HG03460 (cell line): ENCODE measurements at regions not wholly inside any gene's neighbourhood (a gene's known extent, or its start where the extent isn't known, plus 50 kb on each side); places are given as distances from the start of the nearest gene placed in this dataset.
"Not testable (repeated sequence)": the region's sequence is repeated elsewhere in the genome, so short reads cannot be mapped to it uniquely, and the experiment has no call there.

Experiments
- ATAC-seq: cut with Tn5 transposase; IDR thresholded peaks from one replicate; pipeline ENCODE4 v1.9.1; 2021; ENCODE audit not compliant: unreplicated experiment

GRCh38 chr21:26331205-26331980 lies 160.8 kb upstream of the APP start:
- ATAC-seq = no peak

GRCh38 chr21:26320596-26320995 lies 150.0 kb upstream of the APP start:
- no peak for ATAC-seq

GRCh38 chr21:26307640-26308039 lies 137.1 kb upstream of the APP start:
- ATAC-seq = no peak

- no peak for ATAC-seq
Observed at GRCh38 chr21:26297851-26298250, 127.3 kb upstream of the APP start.

GRCh38 chr21:26293141-26293946 lies 122.8 kb upstream of the APP start:
- ATAC-seq = no peak

- no peak for ATAC-seq
Observed at GRCh38 chr21:26288026-26288425, 117.5 kb upstream of the APP start.

GRCh38 chr21:26284531-26284930 lies 114.0 kb upstream of the APP start:
- no peak for ATAC-seq

GRCh38 chr21:26282058-26282457 lies 111.5 kb upstream of the APP start:
- no peak for ATAC-seq

GRCh38 chr21:26281506-26281905 lies 110.9 kb upstream of the APP start:
- no peak for ATAC-seq

- no peak for ATAC-seq
Observed at GRCh38 chr21:26280775-26281174, 110.2 kb upstream of the APP start.

- no peak for ATAC-seq
Observed at GRCh38 chr21:26280148-26280547, 109.6 kb upstream of the APP start.

- no peak for ATAC-seq
Observed at GRCh38 chr21:26275801-26276200, 105.2 kb upstream of the APP start.

- no peak for ATAC-seq
Observed at GRCh38 chr21:26273686-26274313, 103.2 kb upstream of the APP start.

- no peak for ATAC-seq
Observed at GRCh38 chr21:26267389-26267788, 96.8 kb upstream of the APP start.

GRCh38 chr21:26246073-26246472 lies 75.5 kb upstream of the APP start:
- no peak for ATAC-seq

GRCh38 chr21:26245428-26245827 lies 74.9 kb upstream of the APP start:
- ATAC-seq = no peak

- ATAC-seq = no peak
Observed at GRCh38 chr21:26238646-26239045, 68.1 kb upstream of the APP start.

GRCh38 chr21:26236281-26236680 lies 65.7 kb upstream of the APP start:
- ATAC-seq = no peak

- ATAC-seq = not testable (repeated sequence)
Observed at GRCh38 chr21:26233297-26233696, 62.7 kb upstream of the APP start.

GRCh38 chr21:26232491-26232890 lies 61.9 kb upstream of the APP start:
- ATAC-seq = not testable (repeated sequence)

- no peak for ATAC-seq
Observed at GRCh38 chr21:26227130-26227529, 56.6 kb upstream of the APP start.

- ATAC-seq = no peak
Observed at GRCh38 chr21:26226724-26227123, 56.2 kb upstream of the APP start.
